ENCODE measurements at regions not wholly inside any gene's neighbourhood (a gene's known extent, or its start where the extent isn't known, plus 50 kb on each side); places are given as distances from the start of the nearest gene placed in this dataset.

DNA sequence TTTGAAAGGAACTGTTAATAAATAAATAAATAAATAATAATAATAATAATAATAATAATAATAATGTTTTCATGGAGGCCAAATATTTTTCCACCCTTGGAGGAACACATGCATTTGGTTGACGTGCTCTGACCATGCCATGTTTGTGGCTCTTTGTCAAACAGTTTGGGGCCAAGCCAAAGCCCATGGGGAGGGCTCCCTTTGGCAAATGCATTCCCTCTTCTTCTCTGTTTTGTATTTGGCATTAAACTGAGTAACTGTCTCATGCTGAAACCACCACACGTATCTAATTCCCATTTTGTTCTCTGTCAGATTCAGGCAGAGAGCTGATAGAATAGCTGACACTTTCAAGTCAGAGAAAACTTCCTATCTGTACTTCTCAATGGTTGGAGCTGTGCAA lies 68.6 kb upstream of the PAX6 start:
- H3K4me1 ChIP-seq (replicated peaks in 1 of 2), result peaks cover 26 to 46% of the 10 kb centered on the region in 2 donors
- 0 to 100% (median 60%) methylated on average over 1 to 2 of the region's 2 CpGs; no CpG with 5 or more reads in 3 of the 10 experiments for WGBS, 10 experiments
- in situ Hi-C loops (cut with MboI; ENCODE audit: low pct_unique_long_range_greater_than_20kb in 2 of 9, low sequenced_read_pairs in 9 of 9, unreplicated experiment in 9 of 9), result no loop called here

DNA sequence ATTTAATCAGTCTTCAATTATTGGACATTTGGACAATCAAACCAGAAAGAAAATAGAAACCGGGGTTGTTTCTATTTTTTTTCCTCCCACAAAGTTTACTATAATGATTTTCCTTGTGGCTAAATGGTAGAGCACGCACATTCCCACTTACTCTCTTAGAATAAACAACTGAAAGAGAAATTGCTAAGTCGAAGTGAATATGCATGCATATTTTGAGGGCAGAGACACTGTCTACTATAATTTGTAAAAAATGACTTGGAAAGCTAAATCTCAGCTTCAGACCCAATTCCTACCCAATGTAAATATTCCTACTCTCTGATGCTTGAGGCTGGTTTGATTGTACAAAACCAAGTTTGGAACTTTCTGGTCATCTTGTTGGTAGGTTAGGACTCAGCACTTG lies 66.7 kb upstream of the PAX6 start:
- Histone ChIP-seq H3K27ac (no peak overlapping the region), H3K4me3 (no peak overlapping the region), H3K4me1 (replicated peaks in 1 of 2) (peaks cover 20 to 39% of the 10 kb centered on the region in 2 donors)
- 0 to 86% (median 41%) methylated on average over 1 to 3 of the region's 3 CpGs for WGBS, 10 experiments
- ATAC-seq (replicated peaks in 6 of 8), result peak in 3 of 8 experiments; percentile 60 to 76 (median 60)
- in situ Hi-C loops (cut with MboI; ENCODE audit: low pct_unique_long_range_greater_than_20kb in 2 of 9, low sequenced_read_pairs in 9 of 9, unreplicated experiment in 9 of 9), result no loop called here

More for the DNA sequence above, 68.6 kb upstream of the PAX6 start:
- ATAC-seq (replicated peaks in 6 of 8), result no peak
- H3K27ac ChIP-seq, result no peak overlapping the region
- no peak overlapping the region for H3K4me3 ChIP-seq

DNA sequence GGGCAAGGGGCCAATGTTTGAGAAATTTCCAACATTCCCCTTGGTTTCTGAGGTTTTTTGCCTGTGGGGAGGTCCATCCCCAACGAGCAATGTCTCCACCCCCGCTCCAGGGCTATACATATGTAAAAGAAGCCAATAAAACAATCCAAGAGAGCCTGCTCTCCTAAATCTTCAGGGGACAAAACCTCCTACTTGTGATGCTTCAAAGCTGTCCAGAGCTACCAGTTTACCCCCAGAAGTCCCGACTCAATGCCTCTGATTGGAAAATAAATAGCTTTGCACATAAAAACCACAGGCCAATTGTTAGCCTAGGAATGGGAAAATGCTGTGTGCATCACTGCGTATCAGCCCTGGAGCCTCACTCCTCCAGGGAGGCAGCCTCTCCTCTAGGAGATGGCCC lies 66.0 kb upstream of the PAX6 start:
- 0 to 50% (median 16%) methylated on average over 1 to 3 of the region's 4 CpGs; no CpG with 5 or more reads in 2 of the 10 experiments for WGBS, 10 experiments
- Histone ChIP-seq H3K4me1 (replicated peaks in 1 of 2) (peaks cover 15 to 35% of the 10 kb centered on the region in 2 donors), H3K4me3 (no peak overlapping the region), H3K27ac (peak overlapping the region in 1 of 2 donors; percentile 4)
- ATAC-seq (replicated peaks in 6 of 8), result peak in 3 of 8 experiments; percentile 3 to 13 (median 9)
- in situ Hi-C loops (cut with MboI; ENCODE audit: low pct_unique_long_range_greater_than_20kb in 2 of 9, low sequenced_read_pairs in 9 of 9, unreplicated experiment in 9 of 9), result no loop called here

GRCh38 chr11:31875866-31876560 lies 64.9 kb upstream of the PAX6 start:
- peak in 5 of 8 experiments; percentile 91 to 93 (median 92) for ATAC-seq (replicated peaks in 6 of 8)
- no peak overlapping the region for H3K4me3 ChIP-seq
- peak overlapping the region; percentile 31 to 39 for H3K27ac ChIP-seq
- WGBS, 10 experiments, result 3 to 88% (median 17%) methylated on average over 3 to 12 of the region's 13 CpGs; no CpG with 5 or more reads in 3 of the 10 experiments
- H3K4me1 ChIP-seq (replicated peaks in 1 of 2), result peaks cover 15 to 38% of the 10 kb centered on the region in 2 donors
- in situ Hi-C loops (cut with MboI; ENCODE audit: low pct_unique_long_range_greater_than_20kb in 2 of 9, low sequenced_read_pairs in 9 of 9, unreplicated experiment in 9 of 9), result no loop called here

- in situ Hi-C loops (cut with MboI; ENCODE audit: low pct_unique_long_range_greater_than_20kb in 2 of 9, low sequenced_read_pairs in 9 of 9, unreplicated experiment in 9 of 9), result loop anchor here in 3 of 9 experiments (25.0 kb wide), 3 partner anchors 387 to 912 kb away; no protein-coding TSS in a partner anchor
- no peak for ATAC-seq (replicated peaks in 6 of 8)
- Histone ChIP-seq H3K4me1 (replicated peaks in 1 of 2) (peaks cover 19 to 38% of the 10 kb centered on the region in 2 donors), H3K4me3 (no peak overlapping the region), H3K27ac (no peak overlapping the region)
- 0 to 100% (median 84%) methylated on average over 1 to 5 of the region's 6 CpGs; no CpG with 5 or more reads in 3 of the 10 experiments for WGBS, 10 experiments
Measured at GRCh38 chr11:31874631-31875191, 63.6 kb upstream of the PAX6 start.

DNA sequence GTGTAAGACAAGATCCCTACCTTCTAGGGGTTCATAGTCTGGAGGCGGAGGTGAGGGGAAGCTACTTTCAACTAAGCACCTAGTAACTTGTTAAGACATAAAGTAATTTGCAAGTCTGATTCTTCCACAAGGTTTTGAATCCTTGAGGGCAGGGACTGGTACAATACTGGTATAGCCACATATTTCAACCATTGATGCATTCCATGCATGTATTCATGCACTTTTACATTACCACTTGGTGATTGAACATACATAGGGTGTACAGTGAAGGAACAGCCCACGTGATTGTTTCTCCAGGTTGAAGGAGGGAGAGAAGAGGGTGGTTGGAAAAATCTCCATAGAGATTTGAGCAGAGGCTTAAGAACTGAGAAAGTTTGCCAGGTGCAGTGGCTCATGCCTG lies 62.0 kb upstream of the PAX6 start:
- ATAC-seq (replicated peaks in 6 of 8), result peak in 3 of 8 experiments; percentile 58 to 90 (median 82)
- no peak overlapping the region for H3K4me3 ChIP-seq
- in situ Hi-C loops (cut with MboI; ENCODE audit: low pct_unique_long_range_greater_than_20kb in 2 of 9, low sequenced_read_pairs in 9 of 9, unreplicated experiment in 9 of 9), result loop anchor here in 3 of 9 experiments (25.0 kb wide), 3 partner anchors 386 to 911 kb away; no protein-coding TSS in a partner anchor
- 0 to 100% (median 80%) methylated on average over 1 to 2 of the region's 2 CpGs; no CpG with 5 or more reads in 3 of the 10 experiments for WGBS, 10 experiments
- H3K27ac ChIP-seq, result no peak overlapping the region
- H3K4me1 ChIP-seq (replicated peaks in 1 of 2), result peaks cover 19 to 38% of the 10 kb centered on the region in 2 donors

DNA sequence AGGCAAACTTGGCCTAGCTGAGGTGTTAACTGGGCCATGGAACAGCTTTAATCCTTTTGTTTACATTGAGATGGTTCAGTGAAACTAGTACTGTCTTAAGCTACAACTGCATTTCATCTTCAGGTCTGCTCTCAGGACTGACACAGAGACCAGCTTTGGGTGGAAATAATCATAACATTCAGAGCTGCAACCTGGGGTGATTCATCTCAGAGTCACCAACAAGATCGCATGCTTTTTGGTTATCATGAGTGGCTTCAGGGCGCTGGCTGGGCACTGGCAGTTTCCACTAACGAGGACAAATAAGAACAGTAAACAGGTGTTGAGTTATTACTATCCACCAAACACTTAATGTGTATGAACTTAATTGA lies 60.9 kb upstream of the PAX6 start:
- Histone ChIP-seq H3K4me1 (replicated peaks in 1 of 2) (peaks cover 18 to 29% of the 10 kb centered on the region in 2 donors), H3K4me3 (no peak overlapping the region), H3K27ac (no peak overlapping the region)
- in situ Hi-C loops (cut with MboI; ENCODE audit: low pct_unique_long_range_greater_than_20kb in 2 of 9, low sequenced_read_pairs in 9 of 9, unreplicated experiment in 9 of 9), result loop anchor here in 3 of 9 experiments (25.0 kb wide), 3 partner anchors 385 to 910 kb away; no protein-coding TSS in a partner anchor
- ATAC-seq (replicated peaks in 6 of 8), result no peak
- WGBS, 10 experiments, result 40 to 100% (median 83%) methylated on average over 1 to 3 of the region's 3 CpGs; no CpG with 5 or more reads in 1 of the 10 experiments

- Histone ChIP-seq H3K4me3 (no peak overlapping the region), H3K27ac (no peak overlapping the region), H3K4me1 (replicated peaks in 1 of 2) (peaks cover 16 to 25% of the 10 kb centered on the region in 2 donors)
- WGBS, 10 experiments, result 0 to 92% (median 66%) methylated on average over 1 to 4 of the region's 10 CpGs; no CpG with 5 or more reads in 2 of the 10 experiments
- ATAC-seq (replicated peaks in 6 of 8), result no peak
- in situ Hi-C loops (cut with MboI; ENCODE audit: low pct_unique_long_range_greater_than_20kb in 2 of 9, low sequenced_read_pairs in 9 of 9, unreplicated experiment in 9 of 9), result loop anchor here in 3 of 9 experiments (25.0 kb wide), 3 partner anchors 384 to 909 kb away; no protein-coding TSS in a partner anchor
Measured at GRCh38 chr11:31871310-31872075, 60.4 kb upstream of the PAX6 start.

GRCh38 chr11:31870609-31871309 lies 59.6 kb upstream of the PAX6 start:
- ATAC-seq (replicated peaks in 6 of 8), result peak; percentile 59 to 76 (median 69)
- WGBS, 10 experiments, result 0 to 84% (median 33%) methylated on average over 1 to 10 of the region's 13 CpGs; no CpG with 5 or more reads in 2 of the 10 experiments
- in situ Hi-C loops (cut with MboI; ENCODE audit: low pct_unique_long_range_greater_than_20kb in 2 of 9, low sequenced_read_pairs in 9 of 9, unreplicated experiment in 9 of 9), result loop anchor here in 3 of 9 experiments (25.0 kb wide), 3 partner anchors 383 to 908 kb away; no protein-coding TSS in a partner anchor

DNA sequence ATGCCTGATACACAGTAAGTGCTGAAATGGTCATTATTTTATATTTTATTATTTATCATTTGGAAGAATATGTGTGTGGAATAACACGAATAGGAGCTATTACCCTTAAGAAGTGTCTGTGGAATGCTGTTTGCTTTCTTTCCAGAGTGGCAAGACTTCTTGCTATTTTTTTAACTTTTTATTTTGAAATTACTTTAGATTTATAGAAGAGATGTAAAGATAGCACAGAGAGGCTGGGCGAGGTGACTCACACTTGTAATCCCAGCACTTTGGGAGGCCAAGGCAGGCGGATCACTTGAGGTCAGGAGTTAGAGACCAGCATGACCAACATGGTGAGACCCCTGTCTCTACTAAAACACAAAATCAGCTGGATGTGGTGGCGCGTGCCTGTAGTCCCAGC lies 58.9 kb upstream of the PAX6 start:
- Histone ChIP-seq H3K27ac (no peak overlapping the region), H3K4me3 (no peak overlapping the region), H3K4me1 (replicated peaks in 1 of 2) (peaks cover 4 to 11% of the 10 kb centered on the region in 2 donors)
- 59 to 100% (median 94%) methylated on average over 1 to 5 of the region's 5 CpGs; no CpG with 5 or more reads in 1 of the 10 experiments for WGBS, 10 experiments
- in situ Hi-C loops (cut with MboI; ENCODE audit: low pct_unique_long_range_greater_than_20kb in 2 of 9, low sequenced_read_pairs in 9 of 9, unreplicated experiment in 9 of 9), result loop anchor here in 4 of 9 experiments (10.0 to 25.0 kb wide), 5 partner anchors 375 to 908 kb away; no protein-coding TSS in a partner anchor
- no peak for ATAC-seq (replicated peaks in 6 of 8)

More at GRCh38 chr11:31870609-31871309, 59.6 kb upstream of the PAX6 start:
- Histone ChIP-seq H3K4me3 (no peak overlapping the region), H3K4me1 (replicated peaks in 1 of 2) (peaks cover 12 to 19% of the 10 kb centered on the region in 2 donors), H3K27ac (no peak overlapping the region)

DNA sequence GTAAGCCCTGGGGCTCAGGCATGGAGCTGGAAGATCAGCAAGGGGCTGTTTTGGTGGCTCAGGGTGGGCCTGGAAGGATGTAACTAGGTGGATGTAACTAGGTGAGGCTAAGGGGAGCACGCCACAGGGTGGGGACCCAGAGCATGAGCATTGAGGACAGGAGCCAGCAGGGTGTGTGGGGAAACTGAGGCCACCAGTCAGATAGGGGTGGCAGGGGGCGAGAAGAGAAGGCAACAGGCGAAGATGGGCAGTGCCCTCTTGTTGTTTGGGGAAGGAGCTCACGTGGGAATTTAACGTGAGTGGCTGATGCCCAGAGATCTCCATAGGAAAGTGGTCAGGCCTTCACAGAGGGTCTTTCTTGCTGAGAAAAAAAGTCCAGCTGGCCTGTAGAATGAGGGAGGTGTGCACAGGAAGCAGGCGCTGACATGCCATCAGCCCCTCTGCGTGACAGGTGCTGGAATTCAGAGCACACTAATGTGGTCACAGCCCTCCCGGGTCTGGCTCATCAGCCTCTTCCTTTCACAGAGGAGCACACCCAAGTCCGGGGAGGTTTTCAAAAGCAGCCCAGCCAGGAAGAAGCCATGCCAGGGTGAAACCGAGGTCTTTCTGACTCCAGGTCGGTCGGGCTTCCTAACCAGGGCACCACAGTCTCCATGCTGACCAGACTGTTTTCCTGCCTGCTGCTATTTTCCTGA lies 54.6 kb upstream of the PAX6 start:
- in situ Hi-C loops (cut with MboI; ENCODE audit: low pct_unique_long_range_greater_than_20kb in 2 of 9, low sequenced_read_pairs in 9 of 9, unreplicated experiment in 9 of 9), result loop anchor here in 4 of 9 experiments (10.0 to 25.0 kb wide), 5 partner anchors 371 to 903 kb away; no protein-coding TSS in a partner anchor
- ATAC-seq (replicated peaks in 6 of 8), result no peak
- WGBS, 10 experiments, result 42 to 100% (median 84%) methylated on average over 1 to 6 of the region's 12 CpGs; no CpG with 5 or more reads in 4 of the 10 experiments
- peaks cover 0 to 2% of the 10 kb centered on the region in 2 donors for H3K4me1 ChIP-seq (replicated peaks in 1 of 2)
- no peak overlapping the region for H3K4me3 ChIP-seq
- no peak overlapping the region for H3K27ac ChIP-seq

Data from motor neuron (in vitro differentiated cells).